HuH-7.5 (cell line): ENCODE measurements at regions not wholly inside any gene's neighbourhood (a gene's known extent, or its start where the extent isn't known, plus 50 kb on each side); places are given as distances from the start of the nearest gene placed in this dataset.

Experiments used
- DNase-seq: peaks from one replicate; pipeline ENCODE4 v3.0.0; 2011; ENCODE audit warnings: low spot score

- DNase-seq = no peak
Measured at GRCh38 chr6:23228439-23229024, 659.2 kb downstream of the HDGFL1 start.

GRCh38 chr6:23243854-23244253 lies 674.5 kb downstream of the HDGFL1 start:
- DNase-seq = no peak

GRCh38 chr6:23244300-23244699 lies 674.9 kb downstream of the HDGFL1 start:
- no peak for DNase-seq

- no peak for DNase-seq
Measured at GRCh38 chr6:23245572-23245971, 676.2 kb downstream of the HDGFL1 start.

- no peak for DNase-seq
Measured at GRCh38 chr6:23246896-23247295, 677.5 kb downstream of the HDGFL1 start.

GRCh38 chr6:23250556-23250955 lies 681.2 kb downstream of the HDGFL1 start:
- no peak for DNase-seq

- no peak for DNase-seq
Measured at GRCh38 chr6:23262864-23263263, 693.5 kb downstream of the HDGFL1 start.

GRCh38 chr6:23265270-23265669 lies 695.9 kb downstream of the HDGFL1 start:
- no peak for DNase-seq

GRCh38 chr6:23266536-23266935 lies 697.2 kb downstream of the HDGFL1 start:
- no peak for DNase-seq

- DNase-seq = no peak
Measured at GRCh38 chr6:23267651-23268050, 698.3 kb downstream of the HDGFL1 start.

GRCh38 chr6:23268348-23268747 lies 699.0 kb downstream of the HDGFL1 start:
- no peak for DNase-seq

GRCh38 chr6:23269436-23269835 lies 700.1 kb downstream of the HDGFL1 start:
- DNase-seq = no peak

GRCh38 chr6:23272536-23272935 lies 703.2 kb downstream of the HDGFL1 start:
- no peak for DNase-seq

- DNase-seq = no peak
Measured at GRCh38 chr6:23277521-23278179, 708.3 kb downstream of the HDGFL1 start.

- no peak for DNase-seq
Measured at GRCh38 chr6:23278180-23278532, 708.8 kb downstream of the HDGFL1 start.

- DNase-seq = no peak
Measured at GRCh38 chr6:23280437-23280836, 711.1 kb downstream of the HDGFL1 start.

- DNase-seq = no peak
Measured at GRCh38 chr6:23282252-23283021, 713.1 kb downstream of the HDGFL1 start.

GRCh38 chr6:23293653-23294052 lies 724.3 kb downstream of the HDGFL1 start:
- DNase-seq = no peak

- no peak for DNase-seq
Measured at GRCh38 chr6:23301556-23301955, 732.2 kb downstream of the HDGFL1 start.

- DNase-seq = no peak
Measured at GRCh38 chr6:23302514-23302913, 733.1 kb downstream of the HDGFL1 start.

- peak; percentile 0 for DNase-seq
Measured at GRCh38 chr6:23305325-23305943, 736.1 kb downstream of the HDGFL1 start.

GRCh38 chr6:23306251-23306950 lies 737.0 kb downstream of the HDGFL1 start:
- DNase-seq = no peak
